Skeletal muscle satellite cell (primary cell): ENCODE measurements at regions not wholly inside any gene's neighbourhood (a gene's known extent, or its start where the extent isn't known, plus 50 kb on each side); places are given as distances from the start of the nearest gene placed in this dataset.

Source experiments
- H3K27me3 ChIP-seq: 2 replicates; pipeline ENCODE4 v1.7.0; 2013; ENCODE audit warnings: low read length; ENCODE audit not compliant: control insufficient read depth, insufficient read depth
- H3K36me3 ChIP-seq: 2 replicates; pipeline ENCODE4 v1.7.0; 2013; ENCODE audit warnings: mild to moderate bottlenecking, control low read depth, low read length; ENCODE audit not compliant: insufficient read depth
- H3K4me1 ChIP-seq: 2 replicates; pipeline ENCODE4 v1.7.0; 2013; ENCODE audit warnings: low read length; ENCODE audit not compliant: control insufficient read depth, insufficient read depth
- H3K4me2 ChIP-seq: 2 replicates; pipeline ENCODE4 v1.7.0; 2013; ENCODE audit warnings: mild to moderate bottlenecking, low read length
- H3K4me3 ChIP-seq: 2 replicates; pipeline ENCODE4 v1.7.0; 2013; ENCODE audit warnings: low read length
- H3K9ac ChIP-seq: 2 replicates; pipeline ENCODE4 v1.7.0; 2013; ENCODE audit warnings: mild to moderate bottlenecking, low read depth, low read length, moderate library complexity
- H3K9me3 ChIP-seq: replicated peaks from 2 replicates; pipeline ENCODE4 v1.7.0; 2013; ENCODE audit warnings: mild to moderate bottlenecking, control low read depth, low read length

- Histone ChIP-seq H3K9ac (no peak overlapping the region), H3K27me3 (no peaks in the 10 kb centered on the region), H3K4me2 (no peak overlapping the region), H3K9me3 (no peaks in the 10 kb centered on the region), H3K4me1 (no peaks in the 10 kb centered on the region), H3K36me3 (no peaks in the 10 kb centered on the region), H3K4me3 (no peak overlapping the region)
These were observed 196.8 kb upstream of the HDDC2 start for GRCh38 chr6:125498606-125499005.

DNA sequence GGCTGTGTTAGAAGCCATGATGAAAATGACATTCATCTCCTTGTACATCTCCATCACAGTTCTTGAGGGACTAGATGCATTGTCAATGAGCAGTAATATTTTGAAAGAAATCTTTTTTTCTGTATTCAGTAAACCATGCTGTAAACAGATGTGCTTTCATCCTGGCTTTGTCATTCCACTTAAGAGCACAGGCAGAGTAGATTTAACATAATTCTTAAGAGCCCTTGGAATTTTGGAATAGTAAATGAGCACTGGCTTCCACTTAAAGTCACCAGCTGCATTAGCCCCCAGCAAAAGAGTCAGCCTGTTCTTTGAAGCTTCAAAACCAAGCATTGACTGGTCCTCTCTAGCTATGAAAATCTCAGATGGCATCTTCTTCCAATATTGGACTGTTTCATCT lies 197.8 kb upstream of the HDDC2 start:
- Histone ChIP-seq H3K9ac (no peak overlapping the region), H3K9me3 (no peaks in the 10 kb centered on the region), H3K4me3 (no peak overlapping the region)

GRCh38 chr6:125503181-125503580 lies 201.4 kb upstream of the HDDC2 start:
- Histone ChIP-seq H3K4me2 (no peak overlapping the region), H3K4me1 (no peaks in the 10 kb centered on the region), H3K9ac (no peak overlapping the region), H3K9me3 (no peaks in the 10 kb centered on the region), H3K4me3 (no peak overlapping the region), H3K27me3 (no peaks in the 10 kb centered on the region), H3K36me3 (no peaks in the 10 kb centered on the region)

More for the DNA sequence above, 197.8 kb upstream of the HDDC2 start:
- Histone ChIP-seq H3K4me2 (no peak overlapping the region), H3K36me3 (no peaks in the 10 kb centered on the region), H3K4me1 (no peaks in the 10 kb centered on the region), H3K27me3 (no peaks in the 10 kb centered on the region)

GRCh38 chr6:125507987-125508655 lies 206.4 kb upstream of the HDDC2 start:
- no peak overlapping the region for H3K9ac ChIP-seq
- no peak overlapping the region for H3K4me3 ChIP-seq
- H3K9me3 ChIP-seq = no peaks in the 10 kb centered on the region
- H3K27me3 ChIP-seq = no peaks in the 10 kb centered on the region
- H3K36me3 ChIP-seq = no peaks in the 10 kb centered on the region
- H3K4me2 ChIP-seq = no peak overlapping the region
- H3K4me1 ChIP-seq = peaks cover 3% of the 10 kb centered on the region

DNA sequence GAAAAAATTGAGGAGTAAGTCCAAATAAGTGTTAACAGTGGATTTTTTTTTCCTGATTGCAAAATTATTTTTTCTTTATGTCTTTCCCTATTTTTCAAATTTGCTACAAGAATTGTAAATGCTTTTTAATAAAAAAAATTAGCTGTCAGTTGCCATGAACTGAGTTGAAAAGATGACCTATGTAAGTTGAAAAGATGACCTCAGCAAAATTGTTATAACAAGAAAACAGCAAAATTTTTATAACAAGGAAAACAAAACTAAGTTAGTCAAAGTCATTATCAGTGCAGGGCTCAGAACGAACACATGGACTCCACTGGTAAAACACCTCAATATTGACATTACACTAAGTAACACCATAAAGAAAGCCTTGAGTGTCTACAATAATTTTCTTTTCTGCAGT lies 207.0 kb upstream of the HDDC2 start:
- no peak overlapping the region for H3K4me2 ChIP-seq
- no peak overlapping the region for H3K9ac ChIP-seq
- H3K4me3 ChIP-seq = no peak overlapping the region
- no peaks in the 10 kb centered on the region for H3K27me3 ChIP-seq
- H3K4me1 ChIP-seq = peaks cover 3% of the 10 kb centered on the region
- no peaks in the 10 kb centered on the region for H3K9me3 ChIP-seq
- no peaks in the 10 kb centered on the region for H3K36me3 ChIP-seq

GRCh38 chr6:125509477-125509876 lies 207.7 kb upstream of the HDDC2 start:
- Histone ChIP-seq H3K27me3 (no peaks in the 10 kb centered on the region), H3K4me1 (peaks cover 3% of the 10 kb centered on the region), H3K36me3 (no peaks in the 10 kb centered on the region), H3K9me3 (no peaks in the 10 kb centered on the region), H3K4me3 (no peak overlapping the region), H3K9ac (no peak overlapping the region), H3K4me2 (no peak overlapping the region)

GRCh38 chr6:125510405-125510804 lies 208.6 kb upstream of the HDDC2 start:
- H3K27me3 ChIP-seq = no peaks in the 10 kb centered on the region
- no peak overlapping the region for H3K9ac ChIP-seq
- no peak overlapping the region for H3K4me2 ChIP-seq
- H3K36me3 ChIP-seq = no peaks in the 10 kb centered on the region
- peaks cover 3% of the 10 kb centered on the region for H3K4me1 ChIP-seq
- H3K4me3 ChIP-seq = no peak overlapping the region
- no peaks in the 10 kb centered on the region for H3K9me3 ChIP-seq

GRCh38 chr6:125511809-125512396 lies 210.1 kb upstream of the HDDC2 start:
- no peaks in the 10 kb centered on the region for H3K36me3 ChIP-seq
- H3K4me3 ChIP-seq = no peak overlapping the region
- H3K27me3 ChIP-seq = no peaks in the 10 kb centered on the region
- H3K9me3 ChIP-seq = no peaks in the 10 kb centered on the region
- H3K4me1 ChIP-seq = peaks cover 3% of the 10 kb centered on the region
- no peak overlapping the region for H3K4me2 ChIP-seq
- no peak overlapping the region for H3K9ac ChIP-seq

DNA sequence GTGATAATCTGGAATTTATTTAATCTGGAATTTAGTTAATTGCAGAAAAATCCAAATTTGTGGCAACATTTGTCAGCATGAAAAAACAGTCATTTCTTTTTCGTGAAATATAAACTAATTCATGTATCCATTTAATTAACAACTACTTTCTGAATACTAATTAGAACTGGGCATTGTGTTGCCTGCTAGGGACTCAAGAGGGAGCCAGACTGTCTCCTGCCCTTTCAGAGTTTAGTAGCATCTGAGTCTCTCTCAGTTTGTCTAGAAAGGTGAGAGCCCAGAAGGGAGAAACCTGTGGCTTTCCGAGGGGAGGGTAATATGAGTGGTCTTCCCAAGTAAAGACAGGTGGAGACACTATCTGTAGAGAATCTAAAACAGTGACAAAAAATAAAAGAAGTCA lies 210.9 kb upstream of the HDDC2 start:
- Histone ChIP-seq H3K27me3 (no peaks in the 10 kb centered on the region), H3K4me3 (no peak overlapping the region)

DNA sequence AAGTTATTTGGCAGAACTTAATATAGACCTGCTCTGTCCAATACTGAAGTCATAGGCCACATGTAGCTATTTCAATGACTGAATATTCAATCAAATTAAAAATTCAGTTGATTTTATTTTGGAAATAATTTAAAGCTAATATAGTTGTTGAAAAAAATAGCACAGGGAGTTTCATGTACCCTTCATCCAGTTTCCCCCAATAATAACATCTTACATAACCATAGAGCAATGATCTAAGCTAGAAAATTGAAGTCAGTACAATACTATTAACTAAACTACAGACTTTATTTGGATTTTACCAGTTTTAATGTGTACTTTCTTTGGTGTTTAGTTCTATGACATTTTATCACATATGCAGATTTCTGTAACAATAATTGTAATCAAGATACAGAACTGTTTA lies 212.2 kb upstream of the HDDC2 start:
- Histone ChIP-seq H3K4me3 (no peak overlapping the region), H3K4me2 (no peak overlapping the region), H3K9ac (no peak overlapping the region), H3K27me3 (no peaks in the 10 kb centered on the region), H3K9me3 (no peaks in the 10 kb centered on the region), H3K4me1 (peaks cover 5% of the 10 kb centered on the region), H3K36me3 (no peaks in the 10 kb centered on the region)

More for the DNA sequence above, 210.9 kb upstream of the HDDC2 start:
- Histone ChIP-seq H3K9me3 (no peaks in the 10 kb centered on the region), H3K4me1 (peaks cover 3% of the 10 kb centered on the region), H3K4me2 (no peak overlapping the region), H3K9ac (no peak overlapping the region), H3K36me3 (no peaks in the 10 kb centered on the region)

- Histone ChIP-seq H3K4me3 (no peak overlapping the region), H3K4me2 (no peak overlapping the region), H3K4me1 (peaks cover 9% of the 10 kb centered on the region)
These were observed 214.9 kb upstream of the HDDC2 start for GRCh38 chr6:125516644-125517043.

GRCh38 chr6:125519367-125519766 lies 217.6 kb upstream of the HDDC2 start:
- no peak overlapping the region for H3K4me2 ChIP-seq
- no peak overlapping the region for H3K9ac ChIP-seq
- peaks cover 9% of the 10 kb centered on the region for H3K4me1 ChIP-seq
- H3K9me3 ChIP-seq = no peaks in the 10 kb centered on the region
- H3K36me3 ChIP-seq = no peaks in the 10 kb centered on the region
- no peaks in the 10 kb centered on the region for H3K27me3 ChIP-seq
- H3K4me3 ChIP-seq = no peak overlapping the region

More at GRCh38 chr6:125516644-125517043, 214.9 kb upstream of the HDDC2 start:
- no peaks in the 10 kb centered on the region for H3K36me3 ChIP-seq
- no peaks in the 10 kb centered on the region for H3K27me3 ChIP-seq
- H3K9me3 ChIP-seq = no peaks in the 10 kb centered on the region
- no peak overlapping the region for H3K9ac ChIP-seq
